ENCODE measurements at regions not wholly inside any gene's neighbourhood (a gene's known extent, or its start where the extent isn't known, plus 50 kb on each side); places are given as distances from the start of the nearest gene placed in this dataset.

DNA sequence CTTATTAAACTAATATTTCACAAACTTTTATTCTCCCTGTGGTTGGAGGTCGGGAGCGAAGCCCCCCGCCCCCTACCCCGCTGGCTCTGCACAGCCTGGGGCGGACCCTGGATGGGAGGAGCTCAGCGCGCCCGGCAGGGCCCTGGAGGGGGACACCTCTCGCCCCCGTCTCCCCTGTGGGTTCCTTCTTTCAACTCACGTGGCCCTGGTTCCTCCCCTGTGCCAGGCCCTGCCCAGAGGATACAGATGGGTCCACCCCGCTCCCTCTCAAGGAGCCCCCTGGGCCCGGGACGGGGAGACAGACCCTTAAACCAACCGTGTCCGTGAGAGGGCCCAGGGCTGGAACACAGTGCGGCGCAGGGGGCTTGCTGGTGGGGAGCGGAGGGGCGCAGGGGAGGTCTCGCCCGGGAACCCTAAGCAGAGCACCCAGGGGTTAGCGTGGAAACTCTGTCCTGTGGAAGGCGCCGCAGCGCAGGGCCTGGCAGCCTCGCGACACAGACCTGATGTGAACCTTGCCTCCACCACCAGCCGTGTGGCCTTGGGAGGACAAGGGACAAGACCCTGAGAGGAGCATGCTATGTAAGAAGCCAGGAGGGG lies 103.7 kb upstream of the MVB12B start:
- no peaks in the 10 kb centered on the region for H3K79me2 ChIP-seq (ENCODE audit: control insufficient read depth, insufficient read depth, low read length)
- ATAC-seq (no peak), FAIRE-seq (no peak), DNase-seq (ENCODE audit: extremely low read depth in 1 of 4, low spot score in 3 of 4) (no peak)
- H3K4me1 ChIP-seq (replicated peaks in 1 of 2; ENCODE audit: control insufficient read depth in 2 of 2, insufficient read depth in 2 of 2, low read length in 2 of 2) = no peaks in the 10 kb centered on the region; a peak in 1 of 5 replicates
- in situ Hi-C loops (cut with MboI) = no loop called here
- peaks cover 5% of the 10 kb centered on the region; the same call in 1 of the 2 replicates for H4K20me1 ChIP-seq (replicated peaks; ENCODE audit: control insufficient read depth, insufficient read depth, low read length)
- intact Hi-C loops (cut with micrococcal nuclease) = no loop called here
- TF ChIP-seq FOXA1 (IDR thresholded peaks at IDR 0.05; ENCODE audit: borderline replicate concordance) (no peak), CUX1 (CRISPR knock-in tag; IDR thresholded peaks at IDR 0.05) (no peak), PPARD (CRISPR knock-in tag; IDR thresholded peaks at IDR 0.05) (no peak), ZC3H11A (IDR thresholded peaks at IDR 0.05; ENCODE audit: low read depth, low read length) (no peak), ESRRB (CRISPR knock-in tag; IDR thresholded peaks at IDR 0.05; ENCODE audit: borderline replicate concordance) (no peak), RB1 (IDR thresholded peaks at IDR 0.05; ENCODE audit: low read depth) (no peak), ZNF766 (CRISPR knock-in tag; conservative IDR thresholded peaks at IDR 0.05) (no peak), ZNF79 (CRISPR knock-in tag; IDR thresholded peaks at IDR 0.05; ENCODE audit: low read depth) (no peak), MAZ (CRISPR knock-in tag; conservative IDR thresholded peaks at IDR 0.05 in 1 of 2, IDR thresholded peaks at IDR 0.05 in 1 of 2) (no peak), ZNF408 (CRISPR knock-in tag; IDR thresholded peaks at IDR 0.05; ENCODE audit: low read depth) (no peak)
- peaks cover 0 to 41% of the 10 kb centered on the region in 2 experiments; a peak in 3 of 5 replicates for H3K27me3 ChIP-seq (ENCODE audit: control insufficient read depth in 2 of 2, insufficient read depth in 2 of 2, low read length in 2 of 2)
- CTCF ChIA-PET (ENCODE audit: low intra/inter-chr PET ratio) = no interaction called here
- 3% methylated on average over 22 of the region's 29 CpGs for WGBS (ENCODE audit: insufficient coverage, low coverage, missing lambda C conversion rate)
- no peak overlapping the region for H2AFZ ChIP-seq (ENCODE audit: low read depth, low read length)
- POLR2A ChIA-PET = no interaction called here
- no peak overlapping the region for H3K27ac ChIP-seq (ENCODE audit: extremely low read depth, low read depth, low read length)
- BruUV-seq (replicated peaks) = no TSS peak
- H3K4me2 ChIP-seq (ENCODE audit: insufficient read depth, low read length) = no peak overlapping the region
- no peaks in the 10 kb centered on the region for H3K9me1 ChIP-seq (ENCODE audit: control insufficient read depth, insufficient read depth, low read length)
- no peaks in the 10 kb centered on the region for H3K36me3 ChIP-seq (ENCODE audit: control insufficient read depth, insufficient read depth, low read length)
- H3K9me3 ChIP-seq (replicated peaks; ENCODE audit: control insufficient read depth, insufficient read depth, low read depth, low read length) = no peaks in the 10 kb centered on the region
- H3K9ac ChIP-seq (ENCODE audit: insufficient read depth in 1 of 2, low read depth in 2 of 2, low read length in 2 of 2) = no peak overlapping the region
- H3K4me3 ChIP-seq = no peak overlapping the region

Data from K562 (cell line).